NCI-H748 (cell line): ENCODE measurements at regions not wholly inside any gene's neighbourhood (a gene's known extent, or its start where the extent isn't known, plus 50 kb on each side); places are given as distances from the start of the nearest gene placed in this dataset.
A peak's percentile ranks its signal among the peaks of the same experiment; 100 is the strongest.
"Not testable (repeated sequence)": the region's sequence is repeated elsewhere in the genome, so short reads cannot be mapped to it uniquely, and the experiment has no call there.

ENCODE experiments used
- DNase-seq: peaks from one replicate; lab custom pipeline; 2025; ENCODE audit not compliant: unreplicated experiment; lab: John Stamatoyannopoulos, UW

DNA sequence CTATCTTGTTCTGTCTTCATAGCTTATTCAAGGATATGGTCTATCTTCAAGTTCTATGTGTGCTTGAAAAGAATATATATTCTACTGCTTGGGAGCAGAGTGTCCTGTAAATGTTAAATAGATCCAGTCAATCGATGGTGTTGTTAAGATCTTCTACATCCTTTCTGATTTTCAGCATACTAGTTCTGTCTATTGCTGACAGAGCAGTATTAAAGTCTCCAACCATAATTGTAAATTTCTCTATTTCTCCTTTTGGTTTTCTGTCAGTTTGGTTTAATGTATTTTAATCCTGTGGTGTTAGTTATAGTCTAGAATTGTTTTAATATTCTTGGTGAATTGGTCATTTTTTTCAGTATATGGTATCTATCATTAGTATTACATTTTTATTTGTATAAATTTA, 124.0 kb upstream of the COX7C start:
- DNase-seq: no peak

DNA sequence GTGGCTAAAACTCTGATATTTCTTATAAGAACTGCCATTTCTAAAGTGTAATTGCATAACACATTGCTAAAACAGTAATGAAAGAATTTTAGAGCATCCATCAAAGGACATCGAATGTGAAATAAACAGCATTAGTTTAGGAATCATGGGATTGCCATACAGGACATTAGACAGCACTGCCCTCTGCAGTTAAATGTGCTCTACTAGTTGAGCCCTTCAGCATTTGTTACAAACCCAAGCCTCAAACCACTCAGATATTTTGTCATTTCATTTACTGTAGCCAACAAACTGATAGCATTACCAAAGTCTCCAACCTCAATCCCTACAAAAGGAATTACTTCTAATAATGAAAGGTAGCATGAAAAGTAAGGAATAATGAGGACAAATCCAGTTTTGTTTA, 116.8 kb upstream of the COX7C start:
- DNase-seq: peak; percentile 39

DNA sequence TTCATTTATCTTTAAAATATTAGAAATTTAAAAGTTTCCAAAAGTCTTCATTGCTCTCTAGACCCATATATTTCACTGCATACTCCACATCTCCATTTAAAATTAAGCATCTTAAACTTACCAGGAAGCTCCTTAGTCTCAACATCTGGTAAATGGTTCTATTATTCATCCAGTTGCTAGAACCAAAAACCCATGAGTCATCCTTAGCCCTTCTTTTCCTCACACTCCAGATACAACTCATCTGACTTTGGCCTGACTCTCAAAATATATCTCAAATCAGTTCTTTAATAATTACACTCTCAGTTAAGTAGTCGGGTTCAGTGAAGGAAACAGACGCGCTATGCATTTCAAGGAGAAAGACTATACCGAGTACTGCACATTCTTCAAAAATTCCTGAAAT, 110.2 kb upstream of the COX7C start:
- DNase-seq: no peak

DNA sequence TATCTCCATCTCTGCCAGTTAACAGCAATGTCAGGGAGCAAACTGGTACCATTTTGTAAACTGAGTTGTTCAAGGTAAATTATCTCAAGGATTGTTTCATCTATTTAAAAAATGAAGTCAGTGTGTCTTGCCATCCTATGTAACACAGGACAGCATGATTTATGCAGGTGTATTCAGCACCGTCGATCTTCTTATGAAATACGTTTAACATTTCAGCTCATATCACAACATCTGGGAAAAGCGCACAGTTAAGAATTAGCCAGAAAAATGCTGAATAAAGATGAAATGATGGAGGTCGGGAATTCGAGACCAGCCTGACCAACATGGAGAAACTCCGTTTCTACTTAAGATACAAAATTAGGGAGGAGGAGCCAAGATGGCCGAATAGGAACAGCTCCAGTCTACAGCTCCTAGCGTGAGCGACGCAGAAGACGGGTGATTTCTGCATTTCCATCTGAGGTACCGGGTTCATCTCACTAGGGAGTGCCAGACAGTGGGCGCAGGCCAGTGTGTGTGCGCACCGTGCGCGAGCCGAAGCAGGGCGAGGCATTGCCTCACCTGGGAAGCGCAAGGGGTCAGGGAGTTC, 107.3 kb upstream of the COX7C start:
- DNase-seq: not testable (repeated sequence)

DNA sequence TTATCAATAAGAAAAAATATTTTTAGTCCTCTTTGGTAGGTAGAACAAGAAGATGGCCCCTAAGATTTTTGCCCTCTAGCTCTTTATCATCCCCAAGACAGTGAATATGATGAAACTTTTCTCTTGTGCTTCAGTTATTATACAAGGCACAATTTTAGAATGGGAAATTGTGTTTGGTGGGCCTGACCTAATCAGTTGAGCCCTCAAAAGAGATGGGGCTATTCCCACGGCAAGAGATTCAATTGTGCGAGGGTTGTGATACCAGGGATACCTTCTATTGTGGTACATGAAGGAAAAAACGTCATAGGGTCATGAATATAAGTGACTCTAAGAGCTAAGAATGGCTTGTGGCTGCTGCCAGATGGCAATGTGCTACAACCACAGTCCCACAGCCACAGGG, 94.0 kb upstream of the COX7C start:
- DNase-seq: no peak

DNA sequence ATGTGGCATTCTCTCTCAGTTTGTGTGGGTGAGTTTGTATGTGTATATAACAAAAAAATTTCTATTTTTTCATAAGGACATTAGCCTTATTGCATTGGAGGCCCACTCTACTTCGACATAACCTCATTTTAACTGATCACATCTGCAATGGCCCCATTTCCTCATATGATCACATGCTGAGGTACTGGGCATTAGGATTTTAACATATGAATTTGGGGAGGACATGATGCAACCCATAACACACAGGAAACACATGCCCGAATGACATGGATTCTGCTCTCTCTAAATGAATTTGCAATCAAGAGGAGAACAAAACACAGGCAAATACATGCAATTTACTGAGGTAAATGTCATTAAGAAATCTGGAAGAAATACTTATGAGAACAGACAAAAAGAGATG, 92.1 kb upstream of the COX7C start:
- no peak for DNase-seq

DNA sequence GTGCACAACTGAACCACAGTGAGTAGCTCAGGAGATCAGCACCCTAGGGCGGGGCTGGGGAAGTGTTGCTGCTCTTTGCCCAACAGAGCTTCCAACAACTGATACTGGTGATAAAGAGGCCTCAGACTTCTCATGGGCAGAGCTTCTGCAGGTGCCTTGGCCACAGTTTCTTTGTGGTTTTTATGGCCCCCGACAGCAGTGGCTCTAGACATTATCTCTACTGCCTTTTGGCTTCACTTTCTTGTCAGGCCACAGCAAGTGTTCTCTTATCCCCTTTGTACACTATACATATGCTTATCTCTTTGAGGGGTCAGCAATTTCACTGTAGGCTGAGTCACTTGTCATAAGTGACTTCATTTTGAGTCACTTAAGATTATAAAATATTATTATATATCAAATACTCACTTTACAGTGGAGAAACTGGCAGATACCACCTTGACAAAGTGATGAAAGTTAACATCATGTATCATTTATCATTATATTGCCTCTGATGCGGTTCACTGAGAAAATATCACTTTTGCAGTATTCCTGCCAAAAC, 90.9 kb upstream of the COX7C start:
- no peak for DNase-seq

DNA sequence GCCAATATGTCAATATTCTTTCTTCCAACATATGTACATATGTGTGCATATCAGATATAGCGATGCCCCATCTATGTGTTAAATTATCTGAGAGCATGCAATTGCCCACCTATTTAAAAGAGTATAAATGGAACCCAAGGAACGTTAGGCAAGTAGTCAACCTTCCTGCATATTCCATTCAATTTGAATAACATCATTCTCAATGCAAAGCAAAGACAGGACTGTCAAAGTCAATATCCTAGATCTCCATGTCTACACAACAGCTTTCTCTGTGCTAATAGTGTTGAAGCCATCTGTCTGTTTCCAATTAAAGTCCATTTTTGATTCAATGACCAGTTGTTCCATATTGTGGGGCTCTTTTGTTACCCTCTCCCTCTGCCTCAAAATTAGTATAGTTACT, 85.3 kb upstream of the COX7C start:
- no peak for DNase-seq

DNA sequence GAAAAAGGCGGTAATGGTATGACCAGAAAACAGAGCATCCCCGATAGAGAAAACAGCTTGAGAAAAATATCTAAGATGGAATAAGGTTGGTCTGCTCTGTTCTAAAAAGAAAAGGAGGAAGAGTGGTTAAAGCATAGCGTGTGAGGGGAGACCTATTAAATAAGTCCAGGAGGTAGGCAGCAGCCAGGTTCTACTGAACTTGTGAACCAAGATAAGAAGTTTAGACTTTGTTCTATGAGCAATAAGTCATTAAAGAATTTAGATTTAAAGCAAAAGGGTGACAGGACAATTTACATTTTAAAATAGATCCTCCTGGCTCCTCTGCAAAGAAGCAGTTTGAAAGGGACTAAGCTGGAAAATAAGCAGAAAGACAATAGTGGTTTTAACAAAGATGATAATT, 81.3 kb upstream of the COX7C start:
- no peak for DNase-seq

DNA sequence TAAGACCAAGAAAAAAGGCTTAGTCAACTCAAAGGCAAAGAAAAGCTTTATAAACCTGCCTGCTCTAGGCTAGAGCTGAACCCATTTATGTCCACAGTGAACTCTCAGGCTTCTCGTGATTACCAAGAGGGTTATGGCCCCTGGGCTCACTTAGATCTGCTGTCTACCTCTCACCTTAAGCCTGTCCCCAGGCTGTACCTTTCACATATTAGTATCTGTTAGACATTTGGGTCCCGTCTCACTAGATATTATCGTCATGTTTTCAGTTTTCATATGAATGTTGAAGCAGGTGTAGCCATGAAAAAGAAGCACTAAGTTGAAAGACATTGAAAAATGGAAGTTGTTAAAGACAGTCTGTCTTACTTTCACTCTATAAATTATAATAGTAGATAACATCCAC, 75.2 kb upstream of the COX7C start:
- DNase-seq: no peak

DNA sequence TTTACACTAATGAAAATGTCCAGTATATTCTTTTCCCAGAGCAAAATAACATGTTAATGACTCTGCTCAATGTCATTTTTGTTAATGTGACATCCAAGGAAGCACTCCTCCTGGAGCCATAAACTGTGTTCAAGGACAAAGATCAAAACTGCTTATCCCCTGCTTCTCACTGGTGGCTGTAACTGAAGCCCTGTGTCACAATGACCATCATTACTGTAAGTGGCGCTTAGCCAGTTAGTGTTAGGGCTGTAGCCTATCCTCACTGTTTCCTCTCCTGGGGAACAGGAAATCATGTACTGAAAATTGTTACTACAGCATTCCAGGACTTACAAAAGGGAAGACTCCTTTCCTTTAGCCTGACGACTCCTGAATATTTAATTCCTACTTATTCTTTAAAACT, 71.7 kb upstream of the COX7C start:
- peak; percentile 5 for DNase-seq

DNA sequence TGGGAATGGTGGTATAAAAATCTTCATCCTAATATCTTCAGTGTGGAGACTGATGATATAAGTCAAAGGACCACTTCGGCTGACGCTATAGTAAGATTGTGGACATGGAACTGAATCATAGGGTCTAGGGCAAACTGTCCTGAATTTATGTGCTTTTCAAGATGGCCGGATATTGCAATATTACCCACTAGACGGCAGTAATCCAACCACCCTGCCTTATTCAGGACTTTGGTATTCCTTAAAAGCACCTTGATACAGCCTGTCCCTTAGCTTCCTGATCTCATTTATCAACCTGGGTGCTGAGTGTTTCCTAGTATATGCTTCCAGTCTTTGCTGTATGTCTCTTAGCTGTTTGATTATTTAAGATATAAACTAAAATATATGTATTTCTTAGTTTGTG, 71.2 kb upstream of the COX7C start:
- no peak for DNase-seq

DNA sequence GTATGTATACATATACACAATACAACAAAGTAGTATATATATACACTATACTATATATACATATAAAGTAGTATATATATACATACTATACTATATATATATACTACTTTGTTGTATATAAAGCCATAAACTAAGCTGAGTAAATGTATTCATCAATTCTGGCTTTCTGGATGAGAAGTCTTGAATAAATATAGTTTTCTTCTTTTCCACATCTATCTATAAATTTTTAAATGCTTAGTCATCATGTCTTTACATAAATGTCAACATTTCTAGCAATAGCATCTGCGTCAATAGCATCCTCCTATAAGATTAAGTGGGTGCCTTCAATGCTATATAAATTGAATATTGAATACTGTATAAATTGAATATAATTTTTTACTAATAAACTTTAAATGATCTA, 63.1 kb upstream of the COX7C start:
- no peak for DNase-seq

DNA sequence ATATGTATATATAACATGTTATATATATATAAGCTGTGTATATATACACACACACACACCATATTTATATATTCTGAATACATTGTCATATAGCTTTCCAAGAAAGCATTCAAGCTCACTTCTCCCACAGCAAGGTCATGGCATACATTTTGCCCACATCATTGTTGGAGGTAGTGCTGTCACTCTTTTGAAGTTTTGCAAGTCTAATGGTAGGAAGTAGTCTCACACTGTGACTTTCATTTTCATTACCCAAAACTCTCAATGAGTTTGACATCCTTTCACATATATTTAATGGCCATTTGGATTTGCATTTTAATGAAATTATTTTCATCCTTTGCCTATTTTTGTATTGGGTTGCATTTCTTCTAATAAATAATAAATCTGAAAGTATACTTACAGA, 59.8 kb upstream of the COX7C start:
- no peak for DNase-seq

DNA sequence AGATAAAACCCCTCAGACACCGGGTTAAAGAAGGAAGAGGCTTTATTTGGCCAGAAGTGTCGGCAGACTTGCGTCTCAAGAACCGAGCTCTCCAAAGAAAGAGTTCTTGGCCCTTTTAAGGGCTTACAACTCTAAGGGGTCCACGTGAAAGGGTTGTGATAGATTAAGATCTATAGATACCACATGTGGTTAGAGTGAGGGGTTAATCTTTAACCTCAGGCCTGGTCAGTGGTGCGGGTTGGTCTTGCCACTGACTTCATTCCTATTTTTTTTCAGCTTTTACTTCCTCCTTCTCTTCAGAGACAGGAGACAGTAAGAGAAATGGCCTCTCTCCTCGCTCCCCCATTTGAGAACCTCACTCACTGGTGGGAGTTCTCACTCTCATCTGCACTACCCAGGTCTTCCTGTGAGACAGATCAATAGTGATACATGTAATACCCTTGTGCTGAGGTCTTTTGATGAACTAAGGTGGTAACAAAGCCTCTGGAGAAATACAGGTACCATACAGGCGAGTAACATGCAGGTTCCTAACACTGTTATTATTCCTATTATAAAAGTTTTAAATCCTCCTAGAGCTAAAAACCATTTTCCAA, 52.4 kb upstream of the COX7C start:
- DNase-seq: no peak

DNA sequence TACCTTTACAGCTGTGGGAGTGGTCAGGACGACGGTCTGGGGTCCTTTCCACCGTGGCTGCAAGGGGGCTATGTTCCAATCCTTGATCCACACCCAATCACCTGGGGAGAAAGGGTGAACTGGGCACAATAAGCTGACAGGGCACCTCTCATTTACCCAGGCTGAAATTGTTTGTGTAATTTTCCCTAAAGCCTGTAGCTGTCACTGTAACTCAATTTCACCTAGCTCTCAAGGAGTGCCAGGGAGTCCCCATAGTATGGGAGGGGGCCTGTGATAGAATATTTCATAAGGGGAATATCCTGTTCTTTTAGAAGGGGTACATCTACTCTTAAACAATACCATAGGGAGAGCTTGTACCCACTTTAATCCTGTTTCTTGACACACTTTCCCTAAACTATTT, 51.7 kb upstream of the COX7C start:
- DNase-seq: not testable (repeated sequence)
